H1 (cell line): ENCODE measurements at regions not wholly inside any gene's neighbourhood (a gene's known extent, or its start where the extent isn't known, plus 50 kb on each side); places are given as distances from the start of the nearest gene placed in this dataset.
"Not testable (repeated sequence)": the region's sequence is repeated elsewhere in the genome, so short reads cannot be mapped to it uniquely, and the experiment has no call there.

Source experiments
- CTCF ChIA-PET: fragments of 300-600 bp; sonication (Branson Sonifier 250); formaldehyde crosslinking; loops from one replicate; lab custom pipeline; 2021; ENCODE audit not compliant: partially characterized antibody; lab: Charles Lee
- POLR2A ChIA-PET: fragments of 300-600 bp; sonication (Branson Sonifier 250); formaldehyde crosslinking; loops from one replicate; lab custom pipeline; 2021; ENCODE audit warnings: inconsistent platforms; ENCODE audit not compliant: partially characterized antibody; lab: Charles Lee
- DNase-seq, 2 experiments: peaks; one replicate each; pipeline versions ENCODE4 v3.0.0 to v3.0.0-alpha.2; 2010 to 2022; ENCODE audit warnings: low spot score in 2 of 2, low read depth in 1 of 2, mixed read lengths in 1 of 2
- FAIRE-seq: peaks from 2 replicates; lab custom pipeline; 2011; peaks lifted over from hg19 to GRCh38; lab: Jason Lieb, UNC
- H2AFZ ChIP-seq: 2 replicates; pipeline ENCODE4 v1.8.1; 2012; ENCODE audit warnings: low read length, inconsistent platforms
- H2AK5ac ChIP-seq: 2 replicates; pipeline ENCODE4 v1.6.1; 2013; ENCODE audit warnings: low read depth, low read length
- H2BK120ac ChIP-seq: replicated peaks from 2 replicates; pipeline ENCODE3; 2013; ENCODE audit warnings: low read depth, low read length, inconsistent platforms
- H2BK12ac ChIP-seq: 2 replicates; pipeline ENCODE4 v1.6.1; 2013; ENCODE audit warnings: low read depth, low read length
- H2BK15ac ChIP-seq: 2 replicates; pipeline ENCODE4 v1.6.1; 2013; ENCODE audit warnings: low read length
- H2BK20ac ChIP-seq: 2 replicates; pipeline ENCODE4 v1.6.1; 2013; ENCODE audit warnings: low read length
- H2BK5ac ChIP-seq: 2 replicates; pipeline ENCODE4 v1.6.1; 2013; ENCODE audit warnings: low read depth, low read length
- H3K14ac ChIP-seq: 2 replicates; pipeline ENCODE4 v1.6.1; 2013; ENCODE audit warnings: inconsistent platforms; ENCODE audit not compliant: insufficient read length
- H3K18ac ChIP-seq: 2 replicates; pipeline ENCODE4 v1.6.1; 2013; ENCODE audit warnings: low read length; ENCODE audit errors: extremely low read depth
- H3K23ac ChIP-seq: 2 replicates; pipeline ENCODE4 v1.6.1; 2013; ENCODE audit warnings: inconsistent platforms; ENCODE audit not compliant: insufficient read length
- H3K23me2 ChIP-seq: 2 replicates; pipeline ENCODE4 v1.6.1; 2013; ENCODE audit warnings: low read depth, low read length
- H3K27ac ChIP-seq: 2 replicates; pipeline ENCODE4 v1.6.1; 2011; ENCODE audit warnings: low read depth, low read length, inconsistent platforms
- H3K27me3 ChIP-seq, 4 experiments: replicated peaks in 1 of 4; 1 replicate in 1 of 4; 2 replicates in 3 of 4; pipeline versions ENCODE4 v1.6.1 to v1.8.1; 2011 to 2013; ENCODE audit warnings: low read length in 3 of 4, mild to moderate bottlenecking in 3 of 4, inconsistent platforms in 2 of 4, mixed read lengths in 2 of 4, moderate library complexity in 1 of 4; ENCODE audit not compliant: control insufficient read depth in 3 of 4, insufficient read depth in 3 of 4; ENCODE audit errors: extremely low read depth in 1 of 4
- H3K36me3 ChIP-seq, 4 experiments: 2 replicates each; pipeline versions ENCODE4 v1.6.1 to v1.8.1; 2011 to 2013; ENCODE audit warnings: mild to moderate bottlenecking in 4 of 4, low read length in 3 of 4, moderate library complexity in 2 of 4, control low read depth in 1 of 4, inconsistent platforms in 1 of 4; ENCODE audit not compliant: insufficient read depth in 4 of 4, control insufficient read depth in 2 of 4
- H3K4ac ChIP-seq: replicated peaks from 2 replicates; pipeline ENCODE3; 2013; ENCODE audit warnings: low read length, low read depth, mixed read lengths, inconsistent platforms; ENCODE audit not compliant: insufficient read length
- H3K4me1 ChIP-seq, 4 experiments: replicated peaks in 1 of 4; 1 replicate in 1 of 4; 2 replicates in 3 of 4; pipeline versions ENCODE4 v1.6.1 to v1.8.1; 2011 to 2013; ENCODE audit warnings: low read length in 3 of 4, inconsistent platforms in 2 of 4, mixed read lengths in 1 of 4; ENCODE audit not compliant: insufficient read depth in 4 of 4, control insufficient read depth in 3 of 4
- H3K4me2 ChIP-seq, 2 experiments: 2 replicates each; pipeline versions ENCODE4 v1.6.1 to v1.8.1; 2011 to 2013; ENCODE audit warnings: low read depth in 2 of 2, low read length in 2 of 2, control low read depth in 1 of 2, inconsistent platforms in 1 of 2, mild to moderate bottlenecking in 1 of 2; ENCODE audit not compliant: insufficient read depth in 1 of 2
- H3K4me3 ChIP-seq, 4 experiments: fragments of 200-600, 300-600 bp in 1 of 4; sonication (generic), shearing (Covaris generic), sonication (Bioruptor Twin) in 1 of 4; 2 replicates each; pipeline versions ENCODE4 v1.5.1 to v1.8.1; 2011 to 2016; ENCODE audit warnings: low read length in 4 of 4, low read depth in 3 of 4, control low read depth in 2 of 4, inconsistent platforms in 2 of 4, mild to moderate bottlenecking in 2 of 4, mixed read lengths in 1 of 4, moderate library complexity in 1 of 4; ENCODE audit not compliant: insufficient read depth in 2 of 4; ENCODE audit errors: extremely low read depth in 1 of 4
- H3K56ac ChIP-seq: replicated peaks from 2 replicates; pipeline ENCODE3; 2013; ENCODE audit warnings: low read depth, mild to moderate bottlenecking, mixed read lengths, low read length, inconsistent platforms; ENCODE audit not compliant: insufficient read length
- H3K79me1 ChIP-seq: 2 replicates; pipeline ENCODE4 v1.6.1; 2013; ENCODE audit warnings: low read depth, low read length, control low read depth
- H3K79me2 ChIP-seq, 2 experiments: 2 replicates each; pipeline versions ENCODE4 v1.6.1 to v1.8.1; 2012 to 2013; ENCODE audit warnings: low read length in 2 of 2, mild to moderate bottlenecking in 2 of 2, inconsistent platforms in 1 of 2; ENCODE audit not compliant: insufficient read depth in 2 of 2, control insufficient read depth in 1 of 2
- H3K9ac ChIP-seq, 4 experiments: replicated peaks in 1 of 4; 1 replicate in 1 of 4; 2 replicates in 3 of 4; pipeline versions ENCODE4 v1.6.1 to v1.8.1; 2011 to 2013; ENCODE audit warnings: low read depth in 3 of 4, low read length in 3 of 4, control low read depth in 2 of 4, mild to moderate bottlenecking in 2 of 4, moderate library complexity in 2 of 4, inconsistent platforms in 1 of 4; ENCODE audit errors: extremely low read depth in 1 of 4
- H3K9me3 ChIP-seq, 2 experiments: 2 replicates each; pipeline versions ENCODE4 v1.6.1 to v1.8.1; 2012 to 2013; ENCODE audit warnings: mild to moderate bottlenecking in 2 of 2, moderate library complexity in 2 of 2, control low read depth in 1 of 2, inconsistent platforms in 1 of 2, low read depth in 1 of 2, low read length in 1 of 2, mixed read lengths in 1 of 2; ENCODE audit not compliant: insufficient read depth in 2 of 2
- H4K20me1 ChIP-seq, 2 experiments: replicated peaks in 1 of 2; 2 replicates each; pipeline versions ENCODE3 to v1.8.1; 2011 to 2013; ENCODE audit warnings: inconsistent platforms in 2 of 2, low read length in 2 of 2, mild to moderate bottlenecking in 1 of 2; ENCODE audit not compliant: insufficient read depth in 2 of 2, control insufficient read depth in 1 of 2
- H4K5ac ChIP-seq: 2 replicates; pipeline ENCODE4 v1.6.1; 2013; ENCODE audit warnings: low read length, low read depth, mixed read lengths, inconsistent platforms; ENCODE audit not compliant: insufficient read length
- H4K8ac ChIP-seq: 2 replicates; pipeline ENCODE4 v1.8.0; 2013; ENCODE audit warnings: mild to moderate bottlenecking, moderate library complexity, low read length, inconsistent platforms; ENCODE audit not compliant: insufficient read depth; ENCODE audit errors: extremely low read depth
- H4K91ac ChIP-seq: replicated peaks from 2 replicates; pipeline ENCODE3; 2013; ENCODE audit warnings: low read length, mixed read lengths, inconsistent platforms; ENCODE audit not compliant: insufficient read length
- WGBS, 2 experiments: shearing (Covaris generic) in 1 of 2; methylation state at CpG; one replicate each; pipeline versions ENCODE4 v1.1.6 to v1.1.7; 2013 to 2015; ENCODE audit warnings: low lambda C conversion rate in 2 of 2, mixed read lengths in 2 of 2, inconsistent platforms in 1 of 2, low coverage in 1 of 2, missing lambda C conversion rate in 1 of 2; ENCODE audit not compliant: insufficient replicate concordance in 2 of 2, insufficient coverage in 1 of 2, insufficient read length in 1 of 2; ENCODE audit errors: extremely low coverage in 1 of 2, missing lambda C conversion rate in 1 of 2; 5-methylcytosine and 5-hydroxymethylcytosine counted together

- H3K23ac ChIP-seq, H4K8ac ChIP-seq, DNase-seq, H3K4me3 ChIP-seq, H3K14ac ChIP-seq, H3K27me3 ChIP-seq, H3K18ac ChIP-seq, H3K23me2 ChIP-seq, H2AFZ ChIP-seq, H2BK120ac ChIP-seq, H4K20me1 ChIP-seq, H3K27ac ChIP-seq, H2BK5ac ChIP-seq, H2BK15ac ChIP-seq, H3K79me2 ChIP-seq, H3K9ac ChIP-seq, H2BK12ac ChIP-seq, H2BK20ac ChIP-seq, FAIRE-seq, H3K4ac ChIP-seq, H4K5ac ChIP-seq, H2AK5ac ChIP-seq, H4K91ac ChIP-seq, H3K4me1 ChIP-seq, H3K36me3 ChIP-seq, H3K4me2 ChIP-seq, H3K56ac ChIP-seq, H3K79me1 ChIP-seq: not testable (repeated sequence)
- 81% methylated on average over 4 of the region's 4 CpGs; no CpG with 5 or more reads in 1 of the 2 experiments for WGBS, 2 experiments
- CTCF ChIA-PET = interaction anchor here (1.2 to 1.6 kb wide), 2 partner anchors 9 to 10 kb away, joined by 3 to 4 read pairs; no protein-coding TSS in a partner anchor
- POLR2A ChIA-PET = interaction anchor here (1.2 kb wide), 1 partner anchor 563 kb away, joined by 3 read pairs; no protein-coding TSS in a partner anchor
- H3K9me3 ChIP-seq = peaks cover 6 to 10% of the 10 kb centered on the region in 2 experiments; a peak in 2 of 4 replicates
Measured at GRCh38 chr9:100748930-100749329, 171.1 kb downstream of the CAVIN4 start.
